NCI-H2107 treated with DMSO at 0.1 percent for 48 hours (cell line): ENCODE measurements at regions not wholly inside any gene's neighbourhood (a gene's known extent, or its start where the extent isn't known, plus 50 kb on each side); places are given as distances from the start of the nearest gene placed in this dataset.
"Not testable (repeated sequence)": the region's sequence is repeated elsewhere in the genome, so short reads cannot be mapped to it uniquely, and the experiment has no call there.

Source experiments
- DNase-seq: peaks from one replicate; lab custom pipeline; 2025; ENCODE audit not compliant: unreplicated experiment; lab: John Stamatoyannopoulos, UW

DNA sequence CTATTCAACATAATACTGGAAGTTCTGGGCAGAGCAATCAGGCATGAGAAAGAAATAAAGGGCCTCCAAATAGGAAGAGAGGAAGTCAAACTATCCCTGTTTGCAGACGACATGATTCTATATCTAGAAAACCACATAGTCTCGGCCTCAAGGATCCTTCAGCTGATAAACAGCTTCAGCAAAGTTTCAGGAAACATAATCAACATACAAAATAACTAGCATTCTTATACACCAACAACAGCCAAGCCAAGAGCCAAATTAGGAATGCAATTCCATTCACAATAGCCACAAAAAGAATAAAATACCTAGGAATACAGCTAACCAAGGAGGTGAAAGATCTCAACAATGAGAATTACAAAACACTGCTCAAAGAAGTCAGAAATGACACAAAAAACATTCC lies 287.8 kb upstream of the NCAM1 start:
- not testable (repeated sequence) for DNase-seq

DNA sequence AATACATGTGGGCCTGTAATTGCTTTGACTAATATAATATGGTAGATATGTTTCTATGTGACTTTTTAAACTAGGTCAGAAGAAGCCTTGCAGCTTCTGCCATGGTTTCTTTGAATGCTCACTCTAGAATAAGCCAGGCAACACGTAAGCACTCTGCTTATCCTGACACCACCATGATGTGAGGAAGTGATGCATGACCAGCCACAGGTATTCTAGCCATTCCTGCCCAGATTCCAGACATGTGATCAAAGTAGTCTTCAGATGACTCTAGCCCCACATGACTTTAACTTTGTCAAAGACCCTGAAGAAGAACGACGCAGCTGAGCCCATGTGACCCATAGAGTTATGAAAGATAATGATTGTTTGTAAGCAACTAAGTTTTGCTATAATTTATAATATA lies 276.1 kb upstream of the NCAM1 start:
- DNase-seq: no peak

DNA sequence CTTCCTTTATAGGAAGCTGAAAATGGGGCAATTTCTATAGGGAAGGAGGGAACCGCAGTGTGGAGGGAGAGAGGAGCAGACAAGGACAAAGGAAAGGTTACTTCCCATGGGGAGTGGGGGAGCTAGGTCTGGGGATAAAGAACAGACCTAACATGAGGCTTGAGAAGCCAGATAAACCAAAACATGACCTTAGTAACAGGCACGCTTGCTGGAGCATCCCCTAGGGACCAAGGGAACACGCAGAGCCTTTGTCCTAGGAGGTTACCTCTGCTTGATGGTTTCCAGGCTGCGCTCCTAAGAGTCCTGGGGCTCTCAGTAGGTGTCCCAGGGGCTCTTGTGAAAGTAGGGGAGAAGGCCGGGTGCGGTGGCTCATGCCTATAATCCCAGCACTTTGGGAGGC lies 271.4 kb upstream of the NCAM1 start:
- DNase-seq: peak; percentile 45

DNA sequence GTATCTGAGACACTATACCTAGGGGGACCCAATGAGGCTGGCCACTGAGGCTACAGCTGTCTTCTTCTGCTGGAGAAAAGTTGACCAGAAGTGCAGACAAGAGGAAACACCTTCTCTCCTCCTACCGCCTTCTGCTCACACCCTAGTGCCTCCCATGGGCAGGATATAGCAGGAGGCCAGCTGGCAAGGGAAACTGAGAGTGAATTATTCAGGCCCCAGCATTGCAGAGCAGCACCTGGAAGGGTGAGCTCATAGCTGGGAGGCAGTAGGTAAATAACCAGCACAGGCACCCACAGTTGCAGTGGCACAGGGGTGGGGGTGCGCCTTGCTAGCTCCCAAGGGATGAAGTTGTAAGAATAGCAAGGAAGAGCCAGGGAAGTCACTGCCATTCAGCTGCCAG lies 267.4 kb upstream of the NCAM1 start:
- peak; percentile 59 for DNase-seq

DNA sequence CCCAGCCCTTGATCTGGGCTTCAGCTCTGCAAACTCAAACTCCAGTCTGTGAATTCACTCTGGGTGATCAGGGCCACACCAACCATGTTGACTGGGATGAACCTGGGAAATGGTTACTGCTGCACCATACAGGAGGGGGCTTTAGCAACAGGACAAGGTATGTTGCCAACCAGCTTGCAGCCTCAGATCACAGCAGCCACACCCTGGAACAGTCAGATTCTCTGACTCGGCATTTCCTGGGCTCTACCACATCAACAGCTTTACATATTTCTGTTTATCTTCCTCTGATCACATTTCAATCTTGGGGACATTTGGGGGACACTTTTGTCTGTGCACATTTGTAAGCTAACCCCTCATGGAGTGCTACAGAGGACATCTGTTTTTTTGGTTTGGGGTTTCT lies 267.0 kb upstream of the NCAM1 start:
- DNase-seq: no peak

DNA sequence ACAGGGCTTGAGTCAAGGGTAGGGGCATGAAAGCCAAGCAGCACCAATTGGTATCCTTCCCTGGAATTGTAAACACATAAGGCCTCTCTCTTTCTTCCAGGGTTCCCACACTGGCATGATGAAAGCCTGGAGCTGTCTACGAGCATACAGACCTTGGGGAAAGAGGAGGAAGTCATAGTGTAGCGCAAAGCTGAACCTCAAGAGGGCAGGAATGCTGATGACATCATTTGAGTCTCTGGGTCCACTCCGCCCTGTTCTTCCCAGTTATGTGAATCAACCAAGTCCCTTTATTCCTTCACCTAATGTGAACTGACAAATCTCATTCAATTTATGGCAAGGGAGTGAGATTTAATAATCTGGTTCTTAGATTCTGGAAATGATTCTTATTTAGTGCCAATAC lies 266.4 kb upstream of the NCAM1 start:
- peak; percentile 7 for DNase-seq

DNA sequence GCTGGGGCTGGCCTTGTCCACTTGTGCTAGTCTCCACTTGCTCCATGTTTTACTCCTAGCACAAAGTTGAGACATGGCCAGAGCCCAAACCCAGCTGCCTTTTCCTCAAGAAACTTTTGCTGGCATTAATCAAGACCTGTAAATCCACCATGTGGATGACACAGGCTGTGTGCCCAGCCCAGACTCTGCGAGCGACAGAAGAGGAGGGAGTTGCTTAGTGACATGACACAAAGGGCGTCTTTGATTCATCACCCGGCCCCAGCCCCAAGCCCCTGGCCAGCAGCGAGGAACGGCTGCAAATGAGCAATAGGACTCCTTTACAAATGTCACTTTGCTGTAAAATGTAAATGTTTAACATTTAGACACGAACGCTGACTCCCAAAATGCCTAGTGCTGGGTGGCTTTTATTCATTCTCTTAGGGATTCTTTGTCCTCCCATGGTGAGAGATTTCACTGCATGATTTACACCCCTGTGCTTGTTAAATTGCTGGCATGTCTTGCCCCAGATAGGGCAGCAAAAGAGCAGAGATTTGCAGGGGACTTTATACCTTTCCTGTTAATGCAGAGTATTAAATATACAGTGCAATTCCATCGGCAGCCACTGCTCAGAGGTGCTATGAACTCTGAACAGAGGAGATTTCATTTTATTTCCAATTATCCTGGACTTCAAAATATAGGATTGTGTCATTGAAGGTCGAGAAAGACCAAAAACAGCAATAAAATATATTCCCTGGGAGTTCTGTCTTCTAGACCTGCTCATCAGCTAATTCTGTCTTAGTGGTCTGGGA lies 263.6 kb upstream of the NCAM1 start:
- DNase-seq: no peak

DNA sequence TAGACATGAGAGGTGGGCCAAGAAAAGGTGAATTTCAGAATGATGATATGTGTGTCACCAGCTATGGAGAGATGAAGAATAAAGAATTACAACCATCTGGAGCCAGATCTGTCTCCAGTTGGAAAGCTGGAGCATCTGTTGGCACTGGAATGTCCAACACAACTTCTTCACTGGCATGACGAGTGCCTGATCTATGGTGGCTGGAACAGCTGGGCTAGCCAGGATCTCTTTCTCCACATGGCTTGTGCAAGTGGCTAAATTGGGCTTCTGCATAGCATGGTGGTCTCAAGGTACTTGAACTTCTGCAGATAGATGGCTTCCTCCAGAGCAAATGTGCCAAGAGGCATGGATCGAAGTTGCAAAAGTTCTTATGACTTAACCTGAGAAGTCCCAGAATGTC lies 256.1 kb upstream of the NCAM1 start:
- DNase-seq: no peak

DNA sequence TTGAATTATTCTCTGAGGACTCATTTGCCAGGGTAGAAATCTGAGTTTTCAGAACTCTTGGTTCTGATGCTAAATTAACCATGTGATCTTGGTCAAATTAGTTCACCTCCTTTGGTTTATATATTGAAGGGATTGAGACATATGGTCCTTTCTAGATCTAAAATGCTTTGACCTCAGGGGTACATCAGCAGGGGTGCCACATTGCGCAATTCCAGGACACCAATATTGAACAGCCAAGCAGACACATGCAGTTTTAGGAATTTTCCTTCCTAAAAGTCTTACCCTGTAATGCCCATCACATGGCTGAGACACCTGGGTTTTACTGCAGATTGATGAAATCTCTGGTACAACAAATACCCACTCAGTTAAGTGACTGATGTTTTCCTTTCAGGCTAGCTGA lies 254.4 kb upstream of the NCAM1 start:
- DNase-seq: no peak

DNA sequence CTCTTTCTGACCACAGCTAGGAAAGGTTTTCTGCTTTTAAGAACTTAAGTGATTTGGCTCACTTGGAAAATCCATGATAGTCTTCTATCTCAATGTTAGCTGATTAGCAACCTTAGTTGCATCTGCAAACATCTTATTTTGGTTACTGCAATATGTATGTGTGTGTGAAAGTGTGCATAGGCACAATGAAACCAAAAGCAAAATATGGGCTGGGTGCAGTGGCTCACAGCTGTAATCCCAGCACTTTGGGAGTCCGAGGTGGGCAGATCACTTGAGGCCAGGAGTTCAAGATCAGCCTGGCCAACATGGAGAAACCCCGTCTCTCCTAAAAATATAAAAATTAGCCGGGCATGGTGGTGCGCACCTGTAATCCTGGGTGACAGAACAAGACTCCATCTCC lies 246.9 kb upstream of the NCAM1 start:
- DNase-seq: not testable (repeated sequence)

DNA sequence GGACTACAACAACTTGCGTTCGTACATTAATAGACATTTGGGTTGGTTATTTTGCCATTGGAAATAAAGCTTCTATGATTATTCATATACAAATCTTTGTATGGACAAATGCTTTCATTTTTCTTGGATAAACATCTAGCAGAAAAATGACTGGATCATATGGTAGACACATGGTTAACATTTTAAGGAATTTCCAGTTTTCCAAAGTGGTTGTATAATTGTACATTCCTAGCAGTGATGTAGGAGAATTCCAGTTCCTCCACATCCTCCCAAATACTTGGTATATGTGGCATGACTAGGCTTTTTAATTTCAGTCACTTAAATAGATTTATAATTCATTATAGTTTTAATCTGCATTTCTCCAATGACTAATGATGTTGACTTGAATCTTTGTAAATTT lies 246.2 kb upstream of the NCAM1 start:
- no peak for DNase-seq

DNA sequence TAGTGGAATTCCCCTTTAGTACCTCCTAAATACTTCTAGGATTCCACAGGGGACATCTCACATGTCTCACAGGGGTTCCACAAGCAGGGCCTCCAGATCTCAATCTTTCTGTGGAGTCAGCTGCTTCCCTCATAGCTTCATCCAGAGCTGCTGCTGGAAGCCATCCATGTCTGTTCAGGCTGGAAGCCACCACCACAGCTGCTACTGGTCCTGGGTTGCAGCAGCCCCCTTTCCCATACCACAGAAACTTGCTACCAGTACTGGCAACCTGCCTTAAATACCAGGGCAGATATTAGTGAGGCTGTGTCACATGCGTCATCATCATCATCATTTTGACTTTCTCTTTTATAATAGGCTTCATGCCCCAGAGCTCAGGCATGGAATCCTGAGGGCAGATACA lies 242.7 kb upstream of the NCAM1 start:
- no peak for DNase-seq

DNA sequence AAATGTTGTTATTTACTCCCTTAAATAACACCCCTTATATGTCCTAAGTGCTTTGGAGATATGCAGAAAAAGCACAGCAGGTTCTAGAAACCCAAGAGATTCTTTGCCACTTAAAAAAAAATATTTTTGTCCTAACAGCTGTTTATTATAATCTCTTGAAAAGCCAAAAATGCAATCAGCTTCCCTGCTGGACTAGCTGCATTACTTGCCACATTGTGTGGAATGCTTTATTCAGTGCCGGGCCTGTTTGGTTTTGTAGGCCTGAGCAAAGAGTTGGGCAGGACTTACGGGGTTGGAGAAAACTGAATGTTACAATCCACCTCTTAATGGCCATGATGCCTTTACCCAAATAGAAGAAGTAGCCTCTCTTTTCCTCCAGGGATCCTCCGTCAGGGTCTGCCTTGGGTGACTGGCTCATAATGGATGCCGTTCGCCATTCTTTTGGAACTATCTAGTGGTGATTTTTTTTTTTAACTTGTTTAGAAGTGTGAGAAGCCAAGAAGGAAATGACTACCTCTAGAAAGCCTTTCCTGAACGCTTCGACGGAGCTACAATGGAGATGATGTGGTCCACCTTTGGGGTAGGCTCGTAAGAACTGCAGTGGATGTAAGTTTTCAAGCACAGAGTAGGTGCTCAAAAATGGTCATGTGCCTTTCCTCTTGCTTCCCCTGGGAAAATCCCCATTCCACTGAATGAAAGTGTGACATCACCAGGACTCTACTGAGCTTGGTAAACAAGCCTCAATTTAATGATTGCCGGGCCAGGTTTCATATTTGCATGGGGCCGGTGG lies 241.3 kb upstream of the NCAM1 start:
- DNase-seq: no peak

DNA sequence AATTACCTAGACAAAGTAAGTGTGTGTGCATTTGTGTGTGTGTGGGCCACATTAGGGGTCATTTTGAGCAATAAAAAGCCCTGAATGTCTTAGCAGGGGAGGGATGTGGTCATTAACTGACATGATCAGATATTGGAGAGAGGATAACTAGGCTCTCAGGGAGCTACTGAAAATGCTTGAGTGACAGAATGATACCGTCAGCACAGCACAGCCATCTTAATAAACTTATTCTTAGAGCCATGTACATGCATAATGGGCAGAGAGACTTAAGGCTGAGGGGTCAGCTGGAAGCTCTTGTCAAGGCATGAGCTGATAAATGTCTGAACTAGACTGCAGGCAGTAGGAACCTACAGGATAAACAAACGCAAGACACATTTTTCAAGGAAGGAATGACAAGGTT lies 239.1 kb upstream of the NCAM1 start:
- DNase-seq: no peak

DNA sequence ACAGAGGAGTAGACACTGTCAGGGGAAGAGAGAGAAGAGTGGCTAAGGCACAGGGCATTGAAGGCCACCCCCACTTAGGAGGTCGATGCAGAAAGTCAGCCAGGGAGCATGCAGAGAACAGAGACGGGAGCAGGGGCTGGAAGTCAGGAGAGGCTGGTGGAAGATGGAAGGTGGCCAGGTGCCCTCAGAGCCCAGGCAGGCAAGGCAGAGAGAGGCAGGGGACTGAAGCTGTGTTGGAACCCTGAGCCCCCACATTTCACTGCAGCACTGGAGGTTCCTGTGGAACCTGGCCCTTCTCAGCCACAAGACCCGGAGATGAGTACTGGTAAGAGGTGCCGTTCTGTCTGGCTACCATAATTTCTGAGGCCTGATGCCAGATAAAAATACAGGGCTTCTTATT lies 238.3 kb upstream of the NCAM1 start:
- no peak for DNase-seq

DNA sequence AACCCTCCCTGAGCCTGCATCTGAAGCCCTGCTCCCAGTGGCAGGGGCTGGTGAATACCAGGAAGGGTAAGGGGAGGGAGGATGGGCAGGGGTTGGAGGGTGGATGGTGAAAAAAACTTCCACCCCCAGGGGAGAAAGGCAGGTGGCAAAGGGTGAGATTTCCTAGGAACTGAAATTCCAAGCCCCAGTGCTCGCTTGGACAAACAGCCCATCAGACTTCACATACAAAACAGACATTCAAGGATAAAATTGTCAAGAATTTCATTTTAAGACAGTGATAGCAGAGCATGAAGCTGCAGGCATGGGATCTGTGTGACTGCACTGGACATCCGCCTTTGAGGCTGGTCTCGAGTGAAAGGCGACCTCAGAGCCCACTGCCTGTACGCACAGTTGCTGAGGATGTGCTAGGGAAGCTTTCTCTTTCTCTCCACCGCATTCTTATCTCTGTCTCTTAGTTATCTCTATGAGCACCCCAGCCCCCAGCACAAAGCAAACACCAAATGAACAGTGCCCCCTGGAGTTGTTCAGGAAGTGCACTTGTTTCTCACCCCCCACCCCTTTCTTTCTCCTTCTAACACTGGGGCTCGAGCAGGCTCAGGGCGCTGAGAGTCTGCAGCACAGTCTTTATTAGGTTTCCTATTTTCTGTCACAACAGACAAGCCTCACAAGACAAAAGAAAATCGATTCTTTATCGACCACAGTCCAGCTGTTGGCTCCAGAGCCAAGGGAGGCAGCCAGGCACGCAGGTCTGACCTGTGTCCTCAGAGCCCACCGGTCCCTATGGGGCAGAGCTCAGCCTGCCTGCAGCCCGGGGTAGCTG lies 237.3 kb upstream of the NCAM1 start:
- DNase-seq: peak; percentile 34

DNA sequence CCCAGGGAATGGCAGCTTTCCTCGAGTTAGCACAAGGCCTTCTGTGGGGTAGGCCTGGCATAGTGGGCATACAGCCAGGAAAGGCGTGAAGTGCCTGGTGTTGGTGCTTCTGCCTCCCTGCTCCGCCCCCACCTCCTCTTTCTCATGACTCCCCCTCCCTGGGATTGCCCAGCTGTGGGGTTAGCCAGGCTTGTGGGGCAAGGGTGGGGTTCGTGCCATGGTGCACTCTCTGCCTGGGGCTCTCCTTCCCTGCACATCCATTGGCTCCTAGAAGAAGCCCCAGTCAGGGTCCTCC lies 236.8 kb upstream of the NCAM1 start:
- no peak for DNase-seq

DNA sequence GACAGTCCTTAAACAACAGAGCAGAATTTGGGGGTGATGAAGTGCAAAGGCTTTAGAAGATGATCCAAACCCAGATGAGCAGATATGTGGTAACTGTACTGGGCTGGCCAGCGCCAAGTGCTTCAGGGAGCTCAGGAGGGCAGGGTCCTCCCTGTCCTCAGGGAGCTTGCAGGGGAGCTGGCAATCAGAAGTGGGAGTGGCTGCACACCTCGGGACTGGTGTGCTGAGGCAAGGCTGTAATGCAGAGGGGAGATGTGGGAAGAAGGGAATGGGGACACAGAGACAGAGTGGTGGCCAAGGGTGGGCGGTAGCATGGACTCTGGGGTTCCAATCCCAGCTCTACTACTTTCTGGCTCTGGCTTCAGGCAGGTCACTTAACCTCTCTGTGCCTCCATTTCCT lies 235.6 kb upstream of the NCAM1 start:
- DNase-seq: no peak

DNA sequence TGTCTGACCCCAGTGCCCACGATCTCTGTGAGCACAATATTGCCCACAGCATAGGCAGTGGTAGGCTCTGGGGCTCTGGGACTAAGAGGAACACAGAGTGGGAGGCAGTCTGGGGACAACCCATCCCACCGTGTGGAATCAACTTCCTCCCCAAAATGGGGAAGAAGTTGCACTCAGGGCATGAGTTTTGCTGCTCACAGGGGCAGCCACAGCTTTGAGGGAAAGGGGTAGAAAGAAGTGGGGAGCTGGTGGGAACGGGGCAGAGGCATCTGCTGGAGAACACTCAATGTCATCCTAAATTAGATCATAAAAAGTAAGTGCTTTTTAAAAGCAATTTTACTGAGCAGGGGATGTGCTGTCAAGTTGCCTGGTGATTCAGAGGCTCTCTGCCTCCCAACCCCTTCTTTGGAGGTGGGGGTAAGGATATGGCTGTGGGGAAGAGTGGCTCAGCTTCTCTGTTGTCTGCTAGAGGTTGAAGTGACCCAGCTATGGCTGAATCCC lies 233.8 kb upstream of the NCAM1 start:
- DNase-seq: no peak

DNA sequence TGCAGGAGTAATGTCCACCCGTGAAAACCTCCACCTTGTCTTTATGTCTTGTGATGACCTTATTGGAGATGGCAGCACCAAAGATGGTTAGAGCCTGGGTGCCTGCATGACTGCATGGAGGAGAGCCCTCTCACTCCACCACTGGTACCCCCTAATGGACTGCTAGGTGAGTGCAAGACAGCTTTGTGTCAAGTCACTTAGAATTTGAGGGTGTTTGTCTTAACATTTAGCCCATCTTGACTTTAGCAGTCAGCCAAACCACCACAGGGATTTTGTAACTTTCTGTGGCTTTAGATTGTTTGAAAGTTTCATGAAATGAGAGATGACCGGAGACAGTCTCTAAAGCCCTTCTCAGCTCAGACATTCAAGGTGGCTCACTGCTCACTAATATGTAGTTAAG lies 232.9 kb upstream of the NCAM1 start:
- DNase-seq: no peak

DNA sequence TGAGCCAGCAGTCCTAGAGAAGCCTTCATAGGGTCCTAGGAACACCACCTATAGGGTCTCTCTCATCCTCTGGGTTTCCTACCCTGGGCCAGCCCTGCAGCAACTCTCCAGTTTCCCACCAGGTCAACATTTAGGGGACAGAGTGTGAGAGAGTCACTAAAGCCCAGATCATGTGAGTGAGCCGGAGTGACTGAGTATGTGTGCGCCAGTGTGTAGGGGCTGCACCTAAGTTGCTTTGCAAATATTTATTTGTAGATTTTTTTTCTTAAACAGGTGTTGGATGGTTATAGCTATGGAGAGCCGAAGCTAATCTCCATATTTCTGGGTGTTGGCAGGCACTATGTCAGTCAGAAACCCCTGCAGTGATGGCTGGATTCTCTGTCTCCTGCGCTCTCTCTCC lies 232.5 kb upstream of the NCAM1 start:
- DNase-seq: no peak

DNA sequence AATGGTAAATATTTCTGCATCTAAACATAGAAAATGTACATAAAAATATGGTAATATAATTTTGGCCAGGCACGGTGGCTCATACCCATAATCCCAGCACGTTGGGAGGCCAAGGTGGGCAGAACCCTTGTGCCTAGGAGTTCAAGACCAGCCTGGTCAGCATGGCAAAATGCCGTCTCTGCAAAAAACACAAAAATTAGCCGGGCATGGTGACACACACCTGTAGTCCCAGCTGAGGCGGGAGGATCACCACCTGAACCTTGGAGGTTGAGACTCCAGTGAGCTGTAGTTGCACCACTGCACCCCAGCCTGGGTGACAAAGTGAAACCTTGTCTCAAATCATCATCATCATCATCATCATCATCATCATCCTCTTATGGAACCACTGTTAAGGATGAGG lies 230.6 kb upstream of the NCAM1 start:
- DNase-seq: no peak
